HG02571 (cell line): ENCODE measurements at regions not wholly inside any gene's neighbourhood (a gene's known extent, or its start where the extent isn't known, plus 50 kb on each side); places are given as distances from the start of the nearest gene placed in this dataset.
"Not testable (repeated sequence)": the region's sequence is repeated elsewhere in the genome, so short reads cannot be mapped to it uniquely, and the experiment has no call there.

Experiments used
- ATAC-seq: cut with Tn5 transposase; IDR thresholded peaks from one replicate; pipeline ENCODE4 v1.9.1; 2021; ENCODE audit warnings: mild to moderate bottlenecking, moderate library complexity; ENCODE audit not compliant: unreplicated experiment

GRCh38 chr9:78663369-78663768 is 366.4 kb downstream of the PSAT1 start:
- no peak for ATAC-seq

DNA sequence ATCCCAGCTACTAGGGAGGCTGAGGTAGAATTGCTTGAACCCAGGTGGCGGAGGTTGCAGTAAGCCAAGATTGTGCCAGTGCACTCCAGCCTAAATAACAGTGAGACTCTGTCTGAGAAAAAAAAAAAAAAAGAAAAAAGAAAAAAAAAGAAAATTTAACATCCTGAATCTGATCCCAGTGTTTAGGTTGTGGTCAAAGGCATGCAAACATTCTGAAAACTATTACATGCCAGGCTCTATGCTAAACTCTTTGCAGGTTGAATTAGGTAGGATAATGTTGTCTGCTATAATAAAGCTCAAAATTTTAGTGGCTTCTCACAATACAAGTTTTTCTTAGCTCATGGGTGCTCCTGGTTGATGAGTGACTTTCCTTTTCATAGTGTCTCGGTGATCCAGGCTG is 367.4 kb downstream of the PSAT1 start:
- ATAC-seq, result no peak

DNA sequence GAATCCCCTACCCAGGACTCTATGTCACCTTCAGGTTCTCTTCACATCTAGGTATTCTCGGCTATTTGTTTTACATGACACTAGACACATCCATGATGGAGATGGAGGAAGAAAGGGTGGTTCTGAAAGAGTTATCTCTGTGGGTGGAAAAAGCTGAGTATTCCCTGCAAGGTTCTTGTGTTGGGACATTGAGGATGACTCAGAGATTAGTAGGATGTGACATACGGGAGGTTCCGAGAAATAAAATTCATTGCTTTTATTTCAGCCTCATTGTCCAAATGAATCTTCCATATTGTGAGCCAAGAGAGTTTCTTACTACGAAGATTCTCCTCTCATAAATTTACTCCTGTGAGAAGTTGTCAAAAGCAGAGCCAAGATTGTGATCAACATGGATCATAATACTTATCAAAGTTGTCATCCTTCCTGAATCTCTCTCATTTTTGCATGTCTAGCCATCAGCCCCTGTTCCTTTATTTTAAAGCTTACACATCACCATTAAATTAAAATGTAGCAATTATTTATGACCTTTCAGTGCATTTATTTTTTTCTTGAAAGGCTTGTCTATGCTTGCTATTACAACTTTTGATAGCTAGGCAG is 370.0 kb downstream of the PSAT1 start:
- no peak for ATAC-seq

- ATAC-seq, result no peak
Observed at GRCh38 chr9:78668148-78668832, 371.4 kb downstream of the PSAT1 start.

DNA sequence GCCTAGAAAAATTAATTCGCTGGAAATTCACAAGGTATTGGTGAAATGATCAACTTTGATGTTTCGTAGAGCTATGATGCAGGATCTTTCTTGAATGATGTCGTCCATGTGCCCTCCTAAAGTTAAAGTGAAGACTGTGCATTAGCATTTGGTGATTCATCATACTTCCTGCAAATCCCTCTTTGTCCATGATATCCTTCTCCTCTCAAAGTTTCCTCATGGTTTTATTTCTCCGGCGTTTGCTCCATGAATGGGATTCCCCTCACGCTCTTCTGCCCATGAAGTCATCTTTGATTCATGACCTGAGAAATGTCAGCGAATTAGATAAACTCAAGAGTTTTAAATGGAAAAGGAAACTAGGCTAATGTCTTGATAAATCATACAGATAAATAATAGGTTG is 372.7 kb downstream of the PSAT1 start:
- no peak for ATAC-seq

DNA sequence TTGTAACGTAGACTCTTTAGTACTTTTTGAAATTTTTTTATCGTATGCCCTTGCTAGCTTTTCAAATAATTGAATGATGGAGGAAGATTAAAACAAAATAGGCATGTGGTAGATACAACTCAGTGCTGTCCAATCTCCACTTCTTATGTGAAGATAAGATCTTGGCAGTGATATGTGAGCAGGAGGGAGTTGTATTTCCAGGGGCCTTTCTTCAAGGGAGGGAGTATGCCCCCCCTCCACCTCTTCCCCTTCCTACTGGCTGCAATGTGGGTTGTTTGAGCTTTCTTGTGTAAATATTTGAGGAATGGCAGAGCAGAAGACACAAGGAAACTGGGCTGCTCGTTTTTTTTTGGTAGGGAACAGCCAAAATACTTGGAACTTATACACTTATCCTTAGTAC is 374.9 kb downstream of the PSAT1 start:
- no peak for ATAC-seq

- ATAC-seq, result no peak
Observed at GRCh38 chr9:78674874-78675273, 377.9 kb downstream of the PSAT1 start.

GRCh38 chr9:78676009-78676408 is 379.1 kb downstream of the PSAT1 start:
- ATAC-seq, result no peak

GRCh38 chr9:78676623-78677022 is 379.7 kb downstream of the PSAT1 start:
- ATAC-seq, result no peak

DNA sequence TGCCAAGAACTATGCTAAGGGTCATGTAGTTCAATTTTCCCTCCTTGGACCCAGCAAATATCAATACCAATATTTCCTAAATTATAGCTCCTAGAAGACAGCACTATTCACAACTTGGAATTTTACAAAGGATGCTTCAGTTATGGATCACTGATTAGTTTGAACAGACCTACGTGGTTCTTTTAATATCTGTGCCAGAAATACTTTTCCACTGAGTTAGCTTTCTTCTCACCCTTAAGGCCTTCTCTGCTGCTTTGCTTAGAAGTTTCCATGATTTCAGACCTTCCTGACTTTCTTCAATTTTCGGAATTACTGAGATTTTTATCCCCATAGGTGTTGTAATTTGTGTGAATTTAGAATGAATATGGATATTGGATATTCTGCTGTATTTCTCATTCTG is 380.4 kb downstream of the PSAT1 start:
- ATAC-seq, result no peak

DNA sequence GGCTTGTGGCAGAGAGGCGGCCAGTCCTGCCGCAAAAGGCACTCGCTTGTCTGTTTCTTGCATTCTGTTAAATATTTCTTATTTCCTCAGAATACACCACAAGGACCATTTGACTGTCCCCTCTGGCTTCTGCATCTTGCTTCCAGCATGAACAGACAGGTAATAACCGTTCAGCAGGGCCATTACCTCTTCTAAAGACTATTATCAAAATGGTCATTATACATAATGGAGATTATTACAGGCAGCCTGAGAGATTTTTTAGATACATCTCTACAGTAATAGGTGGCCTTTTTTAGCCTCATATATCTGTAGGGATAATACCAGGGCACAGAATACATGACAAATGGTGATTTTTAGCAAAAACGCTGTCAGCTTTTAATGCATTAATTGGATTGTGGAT is 382.0 kb downstream of the PSAT1 start:
- no peak for ATAC-seq

- no peak for ATAC-seq
Observed at GRCh38 chr9:78680196-78680595, 383.3 kb downstream of the PSAT1 start.

- ATAC-seq, result no peak
Observed at GRCh38 chr9:78682216-78682615, 385.3 kb downstream of the PSAT1 start.

DNA sequence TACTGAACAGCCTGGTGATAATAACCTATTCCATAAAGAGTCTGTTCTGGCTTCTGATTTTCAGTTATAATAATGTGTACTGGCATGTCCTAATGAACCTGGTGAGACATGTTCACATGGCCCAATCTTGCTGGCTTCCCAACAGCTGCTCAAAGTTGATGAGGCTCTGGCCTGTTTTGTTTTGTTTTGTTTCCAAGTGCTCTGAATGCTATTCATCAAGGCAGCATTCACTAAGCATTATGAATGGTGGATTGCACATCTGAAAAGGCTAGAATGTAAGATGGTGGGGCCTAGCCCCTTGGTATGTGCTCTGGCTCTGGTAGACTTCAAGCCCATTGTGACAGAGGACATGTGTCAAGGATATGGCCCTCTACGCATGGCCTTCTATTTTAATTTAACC is 388.5 kb downstream of the PSAT1 start:
- ATAC-seq, result no peak

DNA sequence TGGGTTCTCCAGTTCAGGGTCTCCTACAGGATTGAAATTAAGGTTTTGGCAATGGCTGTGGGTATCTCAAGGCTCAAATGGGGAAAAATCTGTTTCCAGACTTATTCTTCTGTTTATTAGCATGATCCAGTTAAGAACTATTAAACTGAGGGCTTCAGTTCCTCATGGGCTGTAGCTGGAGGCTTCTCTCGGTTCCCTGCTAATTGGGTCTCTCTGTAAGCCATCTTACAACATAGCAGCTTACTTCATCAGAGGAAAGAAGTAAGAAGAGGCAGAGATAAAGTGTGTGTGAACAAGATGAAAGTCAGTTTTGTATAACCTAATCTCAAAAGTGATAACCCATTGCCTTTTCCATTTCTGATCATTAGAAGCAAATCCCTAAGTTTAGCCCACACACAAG is 391.9 kb downstream of the PSAT1 start:
- ATAC-seq, result no peak

DNA sequence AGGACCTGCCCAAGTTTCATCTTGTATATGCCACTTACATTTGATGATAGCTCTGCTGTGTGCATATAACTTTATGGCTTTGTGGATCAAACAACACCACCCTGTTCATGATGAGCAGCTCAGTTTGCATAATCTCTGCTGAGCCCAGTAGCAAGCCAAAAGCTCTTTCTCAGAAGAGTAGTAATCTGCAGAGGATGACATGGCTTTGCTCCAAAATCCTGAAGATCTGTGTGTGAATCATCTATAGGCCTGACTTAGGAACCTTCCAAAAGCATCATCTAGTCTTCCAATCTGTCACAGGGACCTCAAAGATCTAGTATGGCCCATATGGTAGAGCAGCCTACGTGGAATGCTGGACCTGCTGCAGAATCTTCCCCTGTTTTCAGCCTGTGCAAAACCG is 394.6 kb downstream of the PSAT1 start:
- ATAC-seq, result no peak

GRCh38 chr9:78692871-78693270 is 395.9 kb downstream of the PSAT1 start:
- no peak for ATAC-seq

DNA sequence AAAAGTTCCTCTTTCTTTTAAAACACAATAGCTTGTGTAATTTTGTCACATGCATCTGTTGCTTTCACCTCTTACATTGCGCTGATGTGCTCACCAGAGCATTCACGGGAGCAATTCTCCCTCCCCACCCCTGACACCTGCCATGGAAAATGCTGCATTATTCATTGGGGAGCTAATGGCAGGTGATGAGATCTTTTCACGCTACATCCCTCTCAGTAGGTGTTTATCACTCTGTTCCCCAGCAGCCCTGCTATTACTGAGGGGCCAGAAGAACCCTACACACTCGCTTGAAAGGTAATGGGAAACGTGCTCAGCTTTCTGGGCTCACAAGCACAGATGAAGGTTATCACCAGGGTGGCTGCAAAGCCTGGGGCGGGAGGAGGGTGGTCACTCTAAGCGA is 398.0 kb downstream of the PSAT1 start:
- no peak for ATAC-seq

GRCh38 chr9:78695519-78695918 is 398.6 kb downstream of the PSAT1 start:
- no peak for ATAC-seq

DNA sequence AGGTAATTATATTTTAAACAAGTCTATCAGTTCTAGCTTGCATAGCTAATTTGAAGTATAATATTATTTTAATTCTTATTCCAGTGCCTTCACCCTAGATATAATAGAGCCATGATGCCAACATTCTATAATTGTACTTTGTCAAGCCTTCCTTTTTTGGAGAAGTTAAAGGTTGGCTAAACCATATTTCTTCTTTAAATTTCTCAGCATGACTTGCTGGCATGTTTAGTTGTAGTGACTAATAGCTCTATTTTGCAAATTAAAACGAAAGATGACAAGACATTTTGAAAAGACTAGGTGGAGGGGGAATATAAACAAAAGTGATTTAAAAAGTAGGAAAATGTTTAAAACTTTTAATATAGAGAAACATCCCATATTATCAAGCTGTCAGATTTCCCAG is 400.7 kb downstream of the PSAT1 start:
- no peak for ATAC-seq

DNA sequence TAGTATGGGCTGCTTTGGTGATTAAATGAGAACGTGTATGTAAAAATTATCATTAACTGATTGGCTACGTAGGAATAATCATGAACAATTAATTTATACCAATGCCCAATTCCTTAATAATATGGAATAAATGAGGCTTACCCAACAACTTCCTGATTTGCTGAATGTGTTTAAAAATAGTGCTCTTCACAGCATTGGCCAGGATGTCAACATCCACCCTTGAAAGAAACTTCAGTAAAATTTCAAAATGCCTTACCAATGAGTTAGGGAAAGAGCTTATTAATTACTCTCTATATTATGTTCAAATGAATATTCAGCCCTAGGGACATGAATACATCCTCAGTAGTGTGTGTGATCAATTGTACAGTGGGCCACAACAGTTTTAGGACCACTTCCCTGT is 401.4 kb downstream of the PSAT1 start:
- no peak for ATAC-seq

DNA sequence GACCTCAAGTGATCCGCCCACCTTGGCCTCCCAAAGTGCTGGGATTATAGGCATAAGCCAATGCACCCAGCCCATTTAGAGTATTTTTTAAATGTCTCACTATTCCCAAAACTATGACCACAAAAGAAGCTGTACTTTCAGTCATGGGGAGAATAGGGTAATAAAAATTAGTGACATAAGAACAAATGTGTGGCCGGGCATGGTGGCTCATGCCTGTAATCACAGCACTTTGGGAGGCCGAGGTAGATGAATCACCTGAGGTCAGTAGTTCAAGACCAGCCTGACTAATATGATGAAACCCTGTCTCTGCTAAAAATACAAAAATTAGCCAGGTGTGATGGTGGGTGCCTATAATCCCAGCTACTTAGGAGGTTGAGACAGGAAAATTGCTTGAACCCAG is 402.3 kb downstream of the PSAT1 start:
- ATAC-seq, result not testable (repeated sequence)

DNA sequence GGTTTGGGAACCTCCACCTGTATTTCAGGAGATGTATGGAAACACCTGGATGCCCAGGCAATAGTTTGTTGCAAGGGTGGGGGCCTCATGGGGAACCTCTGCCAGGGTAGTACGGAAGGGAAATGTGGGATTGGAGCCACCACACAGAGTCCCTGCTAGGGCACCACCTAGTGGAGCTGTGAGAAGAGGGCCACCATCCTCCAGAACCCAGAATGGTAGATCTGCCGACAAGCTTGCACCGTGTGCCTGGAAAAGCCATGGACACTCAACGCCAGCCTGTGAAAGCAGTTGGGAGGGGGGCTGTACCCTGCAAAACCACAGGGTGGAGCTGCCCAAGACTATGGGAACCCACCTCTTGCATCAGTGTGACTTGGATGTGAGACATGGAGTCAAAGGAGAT is 407.2 kb downstream of the PSAT1 start:
- ATAC-seq, result not testable (repeated sequence)
